ENCODE measurements at regions not wholly inside any gene's neighbourhood (a gene's known extent, or its start where the extent isn't known, plus 50 kb on each side); places are given as distances from the start of the nearest gene placed in this dataset.

DNA sequence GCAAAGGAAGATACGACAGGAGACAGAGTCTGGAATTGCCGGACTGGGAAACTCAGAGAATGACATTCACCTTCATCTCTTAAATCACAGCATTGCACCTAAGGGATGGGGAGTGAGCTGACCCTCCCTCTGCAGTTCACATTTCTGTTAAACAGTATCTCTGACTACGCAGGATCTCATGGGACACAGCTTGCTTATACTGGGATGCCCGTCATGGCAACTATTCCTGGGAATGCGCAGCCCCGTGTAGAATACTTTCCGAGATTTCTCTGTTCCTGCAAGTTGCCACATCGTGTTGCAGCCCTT is 232.5 kb upstream of the HES1 start:
- H3K27me3 Mint-ChIP-seq (ENCODE audit: unreplicated experiment) = no peaks in the 10 kb centered on the region
- CTCF ChIA-PET = no interaction called here
- peaks cover 3% of the 10 kb centered on the region for H3K9me3 Mint-ChIP-seq (ENCODE audit: low read depth, unreplicated experiment)
- BruUV-seq (replicated peaks) = no TSS peak
- intact Hi-C loops (cut with micrococcal nuclease; ENCODE audit: unreplicated experiment) = no loop called here
- H3K4me3 Mint-ChIP-seq (ENCODE audit: low read depth, unreplicated experiment) = no peak overlapping the region
- no peak overlapping the region for H3K27ac Mint-ChIP-seq (ENCODE audit: unreplicated experiment)
- DNase-seq = no peak
- no peaks in the 10 kb centered on the region for H3K36me3 Mint-ChIP-seq (ENCODE audit: insufficient read depth, unreplicated experiment)
- peaks cover 16% of the 10 kb centered on the region for H3K4me1 Mint-ChIP-seq (ENCODE audit: low read depth, unreplicated experiment)
- TF ChIP-seq, protein P1, sequence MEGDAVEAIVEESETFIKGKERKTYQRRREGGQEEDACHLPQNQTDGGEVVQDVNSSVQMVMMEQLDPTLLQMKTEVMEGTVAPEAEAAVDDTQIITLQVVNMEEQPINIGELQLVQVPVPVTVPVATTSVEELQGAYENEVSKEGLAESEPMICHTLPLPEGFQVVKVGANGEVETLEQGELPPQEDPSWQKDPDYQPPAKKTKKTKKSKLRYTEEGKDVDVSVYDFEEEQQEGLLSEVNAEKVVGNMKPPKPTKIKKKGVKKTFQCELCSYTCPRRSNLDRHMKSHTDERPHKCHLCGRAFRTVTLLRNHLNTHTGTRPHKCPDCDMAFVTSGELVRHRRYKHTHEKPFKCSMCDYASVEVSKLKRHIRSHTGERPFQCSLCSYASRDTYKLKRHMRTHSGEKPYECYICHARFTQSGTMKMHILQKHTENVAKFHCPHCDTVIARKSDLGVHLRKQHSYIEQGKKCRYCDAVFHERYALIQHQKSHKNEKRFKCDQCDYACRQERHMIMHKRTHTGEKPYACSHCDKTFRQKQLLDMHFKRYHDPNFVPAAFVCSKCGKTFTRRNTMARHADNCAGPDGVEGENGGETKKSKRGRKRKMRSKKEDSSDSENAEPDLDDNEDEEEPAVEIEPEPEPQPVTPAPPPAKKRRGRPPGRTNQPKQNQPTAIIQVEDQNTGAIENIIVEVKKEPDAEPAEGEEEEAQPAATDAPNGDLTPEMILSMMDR (IDR thresholded peaks at IDR 0.05; ENCODE audit: unreplicated experiment) = no peak

DNA sequence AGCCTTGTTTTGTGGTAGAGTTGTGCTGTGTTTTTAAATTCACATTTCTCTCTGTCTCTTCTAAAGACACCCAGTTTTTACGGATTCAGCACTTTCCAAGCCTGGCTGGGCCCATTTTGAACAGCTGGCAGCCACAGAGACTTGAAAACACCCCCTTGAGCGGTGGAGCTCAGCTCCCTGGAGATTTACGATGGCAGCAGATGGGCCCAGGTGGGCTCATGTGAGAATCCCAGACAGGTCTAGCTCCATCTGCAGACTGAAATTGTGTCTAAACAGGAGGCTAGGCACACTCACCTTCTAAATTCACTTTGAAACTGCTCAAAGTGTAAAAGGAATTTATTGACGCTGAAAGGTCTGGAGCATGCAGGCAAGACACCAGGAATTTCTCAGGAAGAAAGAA is 232.0 kb upstream of the HES1 start:
- intact Hi-C loops (cut with micrococcal nuclease; ENCODE audit: unreplicated experiment) = no loop called here
- Mint-ChIP-seq H3K4me3 (ENCODE audit: low read depth, unreplicated experiment) (no peak overlapping the region), H3K36me3 (ENCODE audit: insufficient read depth, unreplicated experiment) (no peaks in the 10 kb centered on the region), H3K4me1 (ENCODE audit: low read depth, unreplicated experiment) (peaks cover 16% of the 10 kb centered on the region), H3K27me3 (ENCODE audit: unreplicated experiment) (no peaks in the 10 kb centered on the region), H3K27ac (ENCODE audit: unreplicated experiment) (no peak overlapping the region), H3K9me3 (ENCODE audit: low read depth, unreplicated experiment) (peaks cover 3% of the 10 kb centered on the region)
- DNase-seq = no peak
- BruUV-seq (replicated peaks) = no TSS peak
- CTCF ChIA-PET = no interaction called here
- TF ChIP-seq, protein P1 (IDR thresholded peaks at IDR 0.05; ENCODE audit: unreplicated experiment) = no peak

DNA sequence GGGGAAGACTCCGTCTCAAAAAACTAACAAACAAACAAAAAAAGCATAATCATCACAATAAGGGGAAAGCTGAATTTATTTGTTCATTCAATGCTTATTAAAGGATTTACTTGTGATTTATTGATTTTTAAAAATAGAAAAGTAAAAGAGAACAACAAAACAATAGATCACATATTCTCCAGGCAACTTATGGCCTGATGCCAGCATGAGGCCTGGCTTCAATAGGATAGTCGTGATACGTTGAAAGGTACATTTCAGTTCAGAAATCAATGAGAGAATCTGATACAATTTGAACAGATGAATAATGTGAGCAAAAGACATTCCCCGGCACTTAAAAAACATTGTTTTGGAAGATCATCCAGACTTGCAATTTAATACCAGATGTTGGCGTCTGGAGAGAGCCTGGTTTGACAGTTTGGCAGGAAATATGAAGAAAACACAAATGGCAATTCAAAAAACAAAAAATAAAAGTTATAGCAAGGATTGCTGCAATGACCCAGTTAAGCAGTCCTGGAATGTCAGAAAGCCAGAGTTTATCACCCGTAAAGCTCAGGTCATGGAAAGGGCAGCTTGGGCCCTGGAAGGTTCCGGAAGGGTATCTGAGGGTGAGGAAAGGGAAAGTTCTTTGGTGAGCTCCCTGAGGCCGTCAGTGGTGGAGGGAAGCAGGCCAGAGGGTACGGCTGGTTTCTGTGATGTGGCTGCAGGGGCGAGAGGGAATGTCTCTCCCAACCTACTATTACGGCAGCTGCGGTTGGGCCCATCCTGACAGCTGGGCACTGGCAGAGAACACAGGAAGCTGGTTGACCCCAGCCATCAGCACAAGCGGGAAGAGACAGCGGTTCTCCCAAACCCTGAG is 230.2 kb upstream of the HES1 start:
- no TSS peak for BruUV-seq (replicated peaks)
- Mint-ChIP-seq H3K27ac (ENCODE audit: unreplicated experiment) (no peak overlapping the region), H3K4me3 (ENCODE audit: low read depth, unreplicated experiment) (no peak overlapping the region), H3K36me3 (ENCODE audit: insufficient read depth, unreplicated experiment) (no peaks in the 10 kb centered on the region), H3K9me3 (ENCODE audit: low read depth, unreplicated experiment) (peaks cover 3% of the 10 kb centered on the region), H3K27me3 (ENCODE audit: unreplicated experiment) (no peaks in the 10 kb centered on the region), H3K4me1 (ENCODE audit: low read depth, unreplicated experiment) (peaks cover 22% of the 10 kb centered on the region)
- intact Hi-C loops (cut with micrococcal nuclease; ENCODE audit: unreplicated experiment) = no loop called here
- DNase-seq = no peak
- TF ChIP-seq, protein P1 (IDR thresholded peaks at IDR 0.05; ENCODE audit: unreplicated experiment) = no peak
- CTCF ChIA-PET = interaction anchor here (0.7 to 1.3 kb wide), 2 partner anchors 23 to 196 kb away, joined by 3 to 6 read pairs; no protein-coding TSS in a partner anchor

DNA sequence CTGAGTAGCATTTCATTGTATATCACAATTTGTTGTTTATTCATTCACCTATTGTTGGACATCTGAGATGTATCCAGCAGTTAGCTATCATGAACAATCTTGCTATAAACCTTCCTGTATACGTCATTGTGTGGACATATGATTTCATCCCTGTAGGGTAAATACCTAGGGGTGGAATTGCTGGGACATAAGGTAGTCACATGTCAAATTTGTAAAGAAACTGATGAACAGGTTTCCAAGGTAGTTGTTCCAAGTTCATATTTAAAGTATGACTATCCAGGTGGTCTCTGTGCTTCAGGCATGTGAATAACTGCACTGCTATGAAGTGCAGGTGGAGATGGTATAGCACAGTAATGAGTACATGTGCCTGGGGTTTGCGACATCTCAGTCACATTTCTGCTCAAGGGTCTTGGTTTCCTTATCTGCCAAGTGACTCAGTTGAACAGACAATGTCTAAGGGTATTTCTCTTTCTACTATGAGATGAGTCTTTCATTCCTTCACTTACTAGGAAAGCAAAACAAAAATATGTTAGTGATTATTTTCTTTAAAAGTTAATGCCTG is 229.0 kb upstream of the HES1 start:
- Mint-ChIP-seq H3K27me3 (ENCODE audit: unreplicated experiment) (no peaks in the 10 kb centered on the region), H3K27ac (ENCODE audit: unreplicated experiment) (no peak overlapping the region)

More for the DNA sequence above, 229.0 kb upstream of the HES1 start:
- BruUV-seq (replicated peaks) = no TSS peak
- TF ChIP-seq, protein P1 (IDR thresholded peaks at IDR 0.05; ENCODE audit: unreplicated experiment) = no peak
- Mint-ChIP-seq H3K36me3 (ENCODE audit: insufficient read depth, unreplicated experiment) (no peaks in the 10 kb centered on the region), H3K4me1 (ENCODE audit: low read depth, unreplicated experiment) (peaks cover 29% of the 10 kb centered on the region), H3K4me3 (ENCODE audit: low read depth, unreplicated experiment) (no peak overlapping the region), H3K9me3 (ENCODE audit: low read depth, unreplicated experiment) (peaks cover 3% of the 10 kb centered on the region)
- intact Hi-C loops (cut with micrococcal nuclease; ENCODE audit: unreplicated experiment) = no loop called here
- CTCF ChIA-PET = interaction anchor here (1.3 kb wide), 1 partner anchor 22 kb away, joined by 6 read pairs; no protein-coding TSS in a partner anchor
- DNase-seq = no peak

Data from Calu3 (cell line).